Neural crest cell (in vitro differentiated cells): ENCODE measurements at regions not wholly inside any gene's neighbourhood (a gene's known extent, or its start where the extent isn't known, plus 50 kb on each side); places are given as distances from the start of the nearest gene placed in this dataset.
"Not testable (repeated sequence)": the region's sequence is repeated elsewhere in the genome, so short reads cannot be mapped to it uniquely, and the experiment has no call there.

Experiments
- DNase-seq: peaks from one replicate; pipeline ENCODE4 v3.0.0; 2021; ENCODE audit warnings: low read depth, mixed read lengths, low spot score
- H3K27ac Mint-ChIP-seq: one replicate; pipeline ENCODE4 v1.8.0; 2021; ENCODE audit warnings: mild to moderate bottlenecking, mixed read lengths; ENCODE audit not compliant: unreplicated experiment
- H3K27me3 Mint-ChIP-seq: 2 replicates; pipeline ENCODE4 v1.8.0; 2021; ENCODE audit warnings: low read depth, mild to moderate bottlenecking, mixed read lengths
- H3K36me3 Mint-ChIP-seq: 2 replicates; pipeline ENCODE4 v1.8.0; 2021; ENCODE audit warnings: low read depth, mild to moderate bottlenecking, mixed read lengths
- H3K4me1 Mint-ChIP-seq: 2 replicates; pipeline ENCODE4 v1.8.0; 2021; ENCODE audit warnings: mixed read lengths
- H3K4me3 Mint-ChIP-seq: one replicate; pipeline ENCODE4 v1.8.0; 2021; ENCODE audit warnings: mild to moderate bottlenecking, mixed read lengths
- H3K9me3 Mint-ChIP-seq: 2 replicates; pipeline ENCODE4 v1.8.0; 2021; ENCODE audit warnings: mixed read lengths
- TF ChIP-seq, protein P1 (sequence below): fragments of 200-600 bp; sonication (generic); conservative IDR thresholded peaks from 2 replicates; pipeline ENCODE4 v1.5.0; 2021; ENCODE audit warnings: antibody characterized with exemption, mild to moderate bottlenecking

- H3K4me1 Mint-ChIP-seq = peaks cover 38% of the 10 kb centered on the region
- H3K27ac Mint-ChIP-seq = peak overlapping the region; percentile 16
- H3K27me3 Mint-ChIP-seq = no peaks in the 10 kb centered on the region
- no peaks in the 10 kb centered on the region for H3K9me3 Mint-ChIP-seq
- peak overlapping the region; percentile 22 for H3K4me3 Mint-ChIP-seq
- TF ChIP-seq, protein P1, sequence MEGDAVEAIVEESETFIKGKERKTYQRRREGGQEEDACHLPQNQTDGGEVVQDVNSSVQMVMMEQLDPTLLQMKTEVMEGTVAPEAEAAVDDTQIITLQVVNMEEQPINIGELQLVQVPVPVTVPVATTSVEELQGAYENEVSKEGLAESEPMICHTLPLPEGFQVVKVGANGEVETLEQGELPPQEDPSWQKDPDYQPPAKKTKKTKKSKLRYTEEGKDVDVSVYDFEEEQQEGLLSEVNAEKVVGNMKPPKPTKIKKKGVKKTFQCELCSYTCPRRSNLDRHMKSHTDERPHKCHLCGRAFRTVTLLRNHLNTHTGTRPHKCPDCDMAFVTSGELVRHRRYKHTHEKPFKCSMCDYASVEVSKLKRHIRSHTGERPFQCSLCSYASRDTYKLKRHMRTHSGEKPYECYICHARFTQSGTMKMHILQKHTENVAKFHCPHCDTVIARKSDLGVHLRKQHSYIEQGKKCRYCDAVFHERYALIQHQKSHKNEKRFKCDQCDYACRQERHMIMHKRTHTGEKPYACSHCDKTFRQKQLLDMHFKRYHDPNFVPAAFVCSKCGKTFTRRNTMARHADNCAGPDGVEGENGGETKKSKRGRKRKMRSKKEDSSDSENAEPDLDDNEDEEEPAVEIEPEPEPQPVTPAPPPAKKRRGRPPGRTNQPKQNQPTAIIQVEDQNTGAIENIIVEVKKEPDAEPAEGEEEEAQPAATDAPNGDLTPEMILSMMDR = no peak
- peak; percentile 29 for DNase-seq
- no peaks in the 10 kb centered on the region for H3K36me3 Mint-ChIP-seq
Measured at GRCh38 chr5:92147266-92147665, 764.1 kb upstream of the ARRDC3 start.

DNA sequence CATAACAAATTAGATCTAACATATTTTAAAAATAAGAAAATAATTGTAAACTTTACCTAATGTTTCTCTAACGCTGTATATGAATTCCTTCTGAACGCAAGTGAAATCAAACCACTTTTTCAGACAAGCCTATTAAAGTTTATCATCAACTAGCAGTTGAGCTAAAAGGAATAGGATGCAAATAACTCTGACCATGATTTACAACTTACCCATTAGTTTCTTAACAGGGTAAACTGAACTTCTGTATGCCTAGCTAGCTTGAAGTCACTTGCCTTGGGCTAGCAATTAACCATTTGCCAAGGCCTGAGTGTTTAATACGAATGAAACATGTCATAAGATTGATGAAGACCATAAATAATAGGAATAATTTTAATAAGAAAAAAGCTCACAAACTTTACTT, 762.7 kb upstream of the ARRDC3 start:
- Mint-ChIP-seq H3K27ac (no peak overlapping the region), H3K36me3 (no peaks in the 10 kb centered on the region), H3K4me3 (no peak overlapping the region), H3K27me3 (no peaks in the 10 kb centered on the region), H3K4me1 (peaks cover 31% of the 10 kb centered on the region), H3K9me3 (no peaks in the 10 kb centered on the region)
- TF ChIP-seq, protein P1 = no peak
- no peak for DNase-seq

- no peaks in the 10 kb centered on the region for H3K36me3 Mint-ChIP-seq
- no peaks in the 10 kb centered on the region for H3K27me3 Mint-ChIP-seq
- no peak overlapping the region for H3K27ac Mint-ChIP-seq
- DNase-seq = no peak
- H3K4me1 Mint-ChIP-seq = peaks cover 31% of the 10 kb centered on the region
- TF ChIP-seq, protein P1 = no peak
- H3K9me3 Mint-ChIP-seq = no peaks in the 10 kb centered on the region
- H3K4me3 Mint-ChIP-seq = no peak overlapping the region
Measured at GRCh38 chr5:92144824-92145223, 761.7 kb upstream of the ARRDC3 start.

- not testable (repeated sequence) for H3K27me3 Mint-ChIP-seq, H3K27ac Mint-ChIP-seq, H3K4me3 Mint-ChIP-seq, H3K4me1 Mint-ChIP-seq, H3K9me3 Mint-ChIP-seq, H3K36me3 Mint-ChIP-seq, DNase-seq
Measured at GRCh38 chr5:92132294-92132908, 749.3 kb upstream of the ARRDC3 start.

GRCh38 chr5:92126182-92126581, 743.1 kb upstream of the ARRDC3 start:
- no peak for DNase-seq
- no peaks in the 10 kb centered on the region for H3K4me1 Mint-ChIP-seq
- H3K36me3 Mint-ChIP-seq = no peaks in the 10 kb centered on the region
- no peaks in the 10 kb centered on the region for H3K9me3 Mint-ChIP-seq
- H3K4me3 Mint-ChIP-seq = no peak overlapping the region
- TF ChIP-seq, protein P1 = no peak
- no peak overlapping the region for H3K27ac Mint-ChIP-seq
- no peaks in the 10 kb centered on the region for H3K27me3 Mint-ChIP-seq

GRCh38 chr5:92119110-92119509, 736.0 kb upstream of the ARRDC3 start:
- TF ChIP-seq, protein P1 = no peak
- no peak for DNase-seq
- Mint-ChIP-seq H3K27me3 (no peaks in the 10 kb centered on the region), H3K4me3 (no peak overlapping the region), H3K27ac (no peak overlapping the region), H3K4me1 (no peaks in the 10 kb centered on the region), H3K9me3 (peaks cover 2% of the 10 kb centered on the region), H3K36me3 (no peaks in the 10 kb centered on the region)
